GM21526 (cell line): ENCODE measurements at regions not wholly inside any gene's neighbourhood (a gene's known extent, or its start where the extent isn't known, plus 50 kb on each side); places are given as distances from the start of the nearest gene placed in this dataset.

ENCODE experiments used
- ATAC-seq: cut with Tn5 transposase; IDR thresholded peaks from one replicate; pipeline ENCODE4 v1.9.1; 2021; ENCODE audit warnings: moderate library complexity; ENCODE audit not compliant: unreplicated experiment, low FRiP score

DNA sequence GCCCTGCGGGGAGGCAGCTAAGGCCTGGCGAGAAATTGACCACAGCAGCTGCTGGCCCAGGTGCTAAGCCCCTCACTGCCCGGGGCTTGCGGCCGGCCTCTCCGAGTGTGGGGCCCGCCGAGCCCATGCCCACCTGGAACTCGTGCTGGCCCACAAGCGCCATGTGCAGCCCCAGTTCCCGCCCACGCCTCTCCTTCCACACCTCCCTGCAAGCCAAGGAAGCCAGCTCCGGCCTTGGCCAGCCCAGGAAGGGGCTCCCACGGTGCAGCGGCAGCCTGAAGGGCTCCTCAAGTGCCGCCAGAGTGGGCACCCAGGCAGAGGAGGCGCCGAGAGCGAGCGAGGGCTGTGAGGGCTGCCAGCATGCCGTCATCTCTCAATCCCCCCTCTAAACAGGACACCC is 304.6 kb upstream of the FAM98A start:
- no peak for ATAC-seq

DNA sequence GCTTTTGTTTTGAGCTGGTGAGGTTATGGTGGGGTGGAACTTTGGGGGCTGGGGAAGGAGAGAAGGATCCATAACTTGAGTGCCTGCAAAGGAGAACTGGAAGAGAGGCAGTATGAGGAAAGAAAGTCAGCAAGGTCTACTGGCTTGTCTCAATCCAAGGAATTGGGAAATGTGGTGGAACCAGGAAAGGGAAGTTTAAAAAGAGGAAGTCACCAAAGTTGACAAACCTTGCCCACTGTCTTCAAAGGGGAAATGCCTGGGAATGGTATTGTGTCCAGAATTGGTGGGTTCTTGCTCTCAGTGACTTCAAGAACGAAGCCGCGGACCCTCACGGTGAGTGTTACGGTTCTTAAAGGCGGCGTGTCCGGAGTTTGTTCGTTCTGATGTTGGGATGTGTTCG is 304.1 kb upstream of the FAM98A start:
- no peak for ATAC-seq

DNA sequence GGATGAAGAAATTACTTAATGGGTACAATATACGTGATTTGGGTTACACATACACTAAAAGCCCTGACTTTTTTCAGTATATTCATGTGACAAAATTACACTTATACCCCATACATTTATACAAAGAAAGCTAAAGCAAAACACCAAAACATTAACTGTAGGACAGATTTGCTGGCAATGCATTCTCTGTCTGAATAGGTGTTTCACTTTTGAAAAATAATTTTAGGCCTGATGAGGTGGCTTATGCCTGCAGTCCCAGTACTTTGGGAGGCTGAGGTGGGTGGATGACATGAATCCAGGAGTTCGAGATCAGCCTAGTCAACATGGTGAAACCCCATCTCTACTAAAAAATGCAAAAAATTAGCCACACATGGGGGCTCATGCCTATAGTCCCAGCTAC is 301.5 kb upstream of the FAM98A start:
- ATAC-seq, result no peak

DNA sequence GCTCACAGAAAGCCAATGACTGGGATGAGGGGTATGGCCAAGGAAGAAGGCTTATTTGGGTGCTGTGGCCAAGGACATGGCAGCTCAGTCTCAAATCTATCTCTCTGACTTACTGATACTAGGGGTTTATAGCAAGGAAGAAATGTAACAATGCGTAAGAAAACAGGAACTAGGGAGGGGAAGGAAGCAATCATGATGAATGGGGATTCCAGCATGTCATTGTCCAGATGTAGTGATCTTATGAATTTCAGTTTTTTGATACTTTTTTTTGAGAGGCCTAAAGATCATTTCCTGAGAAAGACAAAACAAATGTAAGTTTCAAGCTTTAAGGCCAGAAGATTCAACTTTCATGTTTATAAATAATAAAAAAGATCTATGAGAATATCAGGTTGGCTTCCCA is 298.6 kb upstream of the FAM98A start:
- ATAC-seq, result no peak

DNA sequence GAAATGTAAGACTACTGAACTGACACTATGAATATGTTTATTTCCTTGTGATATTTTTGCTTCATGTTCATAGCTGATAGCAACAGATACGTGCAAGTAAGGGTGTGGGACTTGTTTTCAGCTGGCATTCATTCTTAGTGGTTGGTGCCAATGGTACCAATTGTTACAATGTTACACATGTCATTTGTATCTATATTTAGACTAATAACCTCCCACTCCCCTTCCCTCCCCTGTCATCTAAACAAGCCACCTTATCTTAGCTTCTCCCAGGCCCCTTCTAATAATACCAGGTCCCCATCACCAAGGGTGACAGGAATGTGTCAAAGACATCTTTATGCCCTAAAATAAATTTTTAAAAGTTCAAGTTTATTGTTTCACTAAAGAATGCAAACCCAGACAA is 294.7 kb upstream of the FAM98A start:
- ATAC-seq, result no peak

DNA sequence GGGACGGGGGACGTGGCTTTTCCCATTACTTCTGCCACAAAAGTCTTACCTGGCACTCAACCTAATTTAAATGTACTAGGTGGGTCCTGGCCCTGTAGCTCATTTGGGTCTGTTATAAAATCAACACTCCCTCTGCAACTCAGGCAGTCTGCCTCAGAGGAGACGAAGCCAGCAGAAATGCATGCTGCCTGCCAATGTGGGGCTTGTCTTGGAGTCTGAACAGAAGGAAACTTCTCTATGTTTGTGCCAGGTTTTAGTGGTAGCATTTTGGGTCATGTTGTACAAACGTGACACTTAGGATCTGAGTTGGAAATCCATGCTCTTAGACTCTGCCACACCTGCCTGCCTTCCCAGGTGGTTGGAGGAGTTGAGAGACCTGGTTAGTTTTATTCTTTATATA is 292.5 kb upstream of the FAM98A start:
- no peak for ATAC-seq

DNA sequence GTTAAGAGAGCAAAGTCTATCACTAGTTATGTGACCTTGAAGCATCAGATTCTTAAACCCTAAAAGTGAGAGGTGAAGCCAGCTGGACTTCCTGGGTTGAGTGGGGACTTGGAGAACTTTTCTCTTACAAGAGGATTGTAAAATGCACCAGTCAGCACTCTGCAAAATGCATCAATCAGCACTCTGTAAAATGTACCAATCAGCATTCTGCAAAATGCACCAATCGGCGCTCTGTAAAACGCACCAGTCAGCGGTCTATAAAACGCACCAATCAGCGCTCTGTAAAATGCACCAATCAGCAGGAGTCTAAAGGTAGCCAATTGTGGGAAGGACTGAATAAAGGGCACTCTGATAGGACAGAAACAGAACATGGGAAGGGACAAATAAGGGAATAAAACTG is 291.6 kb upstream of the FAM98A start:
- no peak for ATAC-seq

DNA sequence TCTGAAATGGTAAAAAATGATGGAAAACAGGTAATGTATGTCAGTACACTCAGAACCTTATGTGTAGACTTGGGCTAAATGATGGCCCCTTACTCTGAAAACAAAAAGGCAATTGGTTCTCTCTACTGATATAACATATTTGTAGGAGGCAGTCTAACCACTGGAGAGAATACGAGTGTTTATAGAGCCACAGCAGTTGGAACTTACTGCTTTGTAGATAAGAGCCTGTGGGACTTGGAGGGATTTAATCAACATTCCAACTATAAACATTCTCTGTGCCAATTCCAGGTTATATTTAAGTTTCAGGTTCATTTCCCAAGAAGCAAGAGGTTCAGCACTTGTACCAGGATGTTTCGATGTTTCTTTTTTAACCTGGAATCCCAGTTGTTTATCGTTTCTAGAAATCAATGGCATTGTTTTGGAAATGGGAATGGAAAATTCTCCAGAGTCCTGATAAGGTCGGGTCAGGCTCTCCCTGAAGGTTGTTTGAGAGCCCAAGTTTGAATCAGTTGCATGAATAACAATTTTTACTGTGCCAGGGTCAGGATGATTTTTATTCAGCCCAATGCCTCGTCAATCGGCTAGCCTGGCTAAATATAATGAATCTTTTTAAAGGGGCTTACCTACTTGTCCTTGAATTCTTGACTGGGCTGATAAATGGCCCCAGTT is 278.4 kb upstream of the FAM98A start:
- no peak for ATAC-seq

DNA sequence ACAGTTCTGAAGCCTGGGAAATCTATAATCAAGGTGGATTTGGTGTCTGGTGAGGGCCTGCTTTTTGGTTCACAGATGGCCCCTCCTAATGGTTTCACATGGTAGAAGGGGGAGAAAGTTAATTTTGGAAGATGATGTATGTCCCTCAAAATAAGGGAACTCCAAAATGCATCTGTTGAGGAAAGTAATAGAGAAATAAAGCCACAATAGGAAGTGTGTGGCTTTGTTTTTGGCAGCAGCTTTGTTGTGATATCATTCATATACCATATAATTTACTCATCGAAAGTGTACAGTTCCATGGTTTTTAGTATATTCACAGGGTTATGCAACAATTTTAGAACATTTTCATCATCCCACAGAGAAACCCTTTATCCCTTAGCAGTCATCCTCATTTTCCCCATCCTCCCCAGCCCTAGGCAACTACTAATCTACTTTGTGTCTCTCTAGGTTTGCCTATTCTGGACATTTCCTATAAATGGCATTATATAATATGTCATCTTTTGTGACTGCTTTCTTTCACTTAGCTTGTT is 274.0 kb upstream of the FAM98A start:
- ATAC-seq, result no peak

DNA sequence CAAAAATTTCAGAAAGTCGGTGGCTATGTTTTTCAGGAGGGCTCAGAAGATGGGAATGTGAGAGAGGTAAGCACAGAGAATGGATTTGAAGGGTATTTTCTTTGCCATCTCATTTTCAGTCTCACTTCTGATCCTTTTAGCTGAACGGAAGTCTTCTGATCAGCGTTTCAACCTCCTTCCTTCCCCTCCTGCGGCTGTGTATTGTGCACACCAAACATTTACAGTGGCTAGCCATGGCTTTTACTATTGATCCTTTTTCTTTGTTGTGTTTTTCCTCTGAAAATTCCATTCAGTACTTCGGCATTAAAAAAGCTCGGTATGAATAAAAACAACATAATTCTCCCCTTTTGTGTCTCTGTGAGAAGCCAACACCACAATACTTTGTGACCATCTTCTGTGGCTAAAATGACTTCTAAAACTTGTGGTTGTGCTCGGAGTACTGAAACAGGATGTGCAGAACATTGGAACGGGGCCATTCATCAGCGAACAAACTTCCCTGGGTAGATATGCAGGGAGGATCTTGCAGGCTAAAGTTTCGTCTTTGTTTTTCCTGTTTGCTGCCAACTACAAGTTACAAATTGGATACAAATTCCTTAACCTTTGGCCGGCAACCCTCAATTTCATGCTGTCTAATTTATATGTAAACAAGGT is 260.8 kb upstream of the FAM98A start:
- ATAC-seq, result no peak

DNA sequence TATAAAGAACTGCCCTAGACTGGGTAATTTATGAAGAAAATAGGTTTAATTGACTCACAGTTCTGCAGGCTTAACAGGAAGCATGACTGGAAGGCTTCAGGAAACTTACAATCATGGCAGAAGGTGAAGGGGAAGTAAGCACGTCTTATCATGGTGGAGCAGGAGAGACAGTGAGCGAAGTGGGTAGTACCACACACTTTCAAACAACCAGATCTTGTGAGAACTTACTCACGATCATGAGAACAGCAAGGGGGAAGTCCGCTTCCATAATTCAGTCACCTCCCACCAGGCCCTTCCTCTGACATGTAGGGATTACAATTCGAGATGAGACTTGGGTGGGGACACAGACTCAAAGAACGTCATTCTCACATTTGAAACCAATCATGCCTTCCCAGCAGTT is 260.1 kb upstream of the FAM98A start:
- no peak for ATAC-seq

DNA sequence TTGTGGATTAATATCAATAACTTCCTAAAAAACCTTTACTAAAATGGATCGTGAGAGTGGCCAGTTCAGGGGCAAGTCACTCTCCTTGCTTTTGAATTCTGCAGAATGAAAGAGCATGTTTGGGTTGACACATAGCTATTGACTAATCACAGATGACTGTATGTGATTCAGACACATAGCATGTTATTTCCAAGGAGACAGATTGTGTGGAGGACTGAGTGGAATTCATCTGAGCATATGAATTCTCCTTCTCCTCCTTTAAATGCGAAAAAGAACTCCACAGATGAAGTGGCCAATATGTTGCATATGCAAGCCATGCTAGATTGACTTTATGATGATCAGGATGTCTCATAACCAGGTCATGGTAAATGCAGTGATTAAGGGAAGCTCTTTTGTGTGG is 249.4 kb upstream of the FAM98A start:
- no peak for ATAC-seq

DNA sequence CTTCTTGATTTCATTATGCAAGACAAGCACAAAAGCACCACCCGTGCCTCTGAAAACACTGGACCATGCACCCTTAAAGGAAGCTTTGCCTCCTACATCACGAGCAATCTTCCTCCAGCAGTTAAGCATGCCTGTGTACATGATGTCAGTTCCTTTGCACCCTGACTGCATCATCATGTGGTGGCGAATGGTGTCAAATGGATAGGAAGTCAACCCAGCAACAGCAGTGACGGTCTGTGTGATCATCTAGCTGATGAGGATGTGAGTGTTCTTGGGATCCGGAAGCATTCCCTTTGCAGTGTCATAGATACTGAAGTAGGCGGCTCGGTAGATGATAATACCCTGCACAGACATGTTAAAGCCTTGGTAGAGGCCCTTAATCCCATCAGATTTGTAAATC is 240.7 kb upstream of the FAM98A start:
- no peak for ATAC-seq

DNA sequence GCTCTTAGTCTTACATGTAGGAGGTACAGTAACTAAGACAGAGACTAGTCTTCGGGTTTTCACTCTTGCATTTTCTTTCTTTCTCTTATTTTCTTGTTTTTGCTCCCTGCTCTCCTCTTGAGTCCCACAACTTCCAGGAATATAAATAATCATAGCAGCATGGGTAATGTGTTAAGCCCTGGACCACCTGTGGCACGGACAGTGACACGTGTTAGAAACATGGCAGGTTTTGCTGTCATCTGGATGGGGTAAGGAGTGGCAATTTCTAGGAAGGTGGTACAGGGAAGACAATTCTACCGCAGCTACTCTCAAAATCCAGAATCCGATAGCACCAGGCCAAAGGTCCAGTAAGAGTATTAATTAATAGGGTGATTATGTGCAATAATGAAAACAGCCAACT is 237.5 kb upstream of the FAM98A start:
- ATAC-seq, result no peak

DNA sequence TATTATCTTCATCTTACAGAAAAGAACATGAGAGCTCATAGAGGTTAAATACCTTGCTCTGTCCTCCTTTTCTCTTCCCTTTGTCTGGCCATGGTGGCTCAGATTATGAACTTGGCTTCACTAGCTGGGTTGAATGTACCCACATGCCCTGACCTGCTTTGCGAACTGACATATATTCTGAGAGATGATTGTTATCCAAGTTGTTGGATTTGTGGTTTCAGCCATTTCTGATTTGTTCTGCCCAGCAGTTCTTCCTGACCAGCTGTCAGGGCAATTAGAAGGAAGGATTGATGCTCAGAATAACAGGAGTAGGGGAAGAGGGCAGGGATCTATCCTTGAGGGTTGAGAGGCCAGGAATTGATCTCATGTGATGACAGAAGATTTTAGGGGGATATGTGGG is 236.8 kb upstream of the FAM98A start:
- ATAC-seq, result no peak

DNA sequence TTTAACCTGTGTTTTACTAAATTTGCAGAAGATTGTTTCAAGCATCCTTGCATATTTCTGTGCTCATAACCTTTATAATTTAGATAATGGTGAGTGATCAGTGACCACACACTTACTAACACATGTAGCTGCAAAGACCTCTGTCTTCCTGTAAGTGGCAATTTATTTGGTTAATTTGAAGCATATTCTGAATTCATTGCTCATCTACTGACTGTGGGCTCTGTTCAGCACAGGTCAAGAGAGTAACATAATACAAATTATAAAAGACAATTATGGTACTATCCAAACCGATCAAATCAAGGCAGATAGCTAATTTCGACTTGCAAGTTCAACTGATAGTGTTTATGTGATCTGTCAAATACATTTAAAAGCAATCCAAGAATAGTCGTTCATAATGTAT is 223.9 kb upstream of the FAM98A start:
- ATAC-seq, result no peak

DNA sequence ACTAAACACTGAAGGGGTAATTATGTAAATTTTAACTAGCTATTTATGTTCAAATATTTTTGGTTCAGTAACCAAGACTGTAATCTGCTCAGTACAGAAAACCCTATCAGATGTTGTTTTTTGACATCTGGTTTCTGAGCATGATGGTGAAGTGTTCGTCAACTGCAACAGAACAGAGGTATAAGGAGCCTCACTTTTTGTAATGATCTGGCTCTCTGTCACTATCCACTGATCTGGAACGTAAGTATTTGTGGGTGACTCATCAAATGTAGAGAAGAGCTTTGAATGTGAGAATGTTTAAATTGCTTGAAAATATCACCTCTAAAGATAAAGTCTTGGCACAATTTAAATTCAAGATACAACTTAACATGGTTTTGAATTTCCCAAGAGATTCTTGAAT is 213.6 kb upstream of the FAM98A start:
- ATAC-seq, result no peak

DNA sequence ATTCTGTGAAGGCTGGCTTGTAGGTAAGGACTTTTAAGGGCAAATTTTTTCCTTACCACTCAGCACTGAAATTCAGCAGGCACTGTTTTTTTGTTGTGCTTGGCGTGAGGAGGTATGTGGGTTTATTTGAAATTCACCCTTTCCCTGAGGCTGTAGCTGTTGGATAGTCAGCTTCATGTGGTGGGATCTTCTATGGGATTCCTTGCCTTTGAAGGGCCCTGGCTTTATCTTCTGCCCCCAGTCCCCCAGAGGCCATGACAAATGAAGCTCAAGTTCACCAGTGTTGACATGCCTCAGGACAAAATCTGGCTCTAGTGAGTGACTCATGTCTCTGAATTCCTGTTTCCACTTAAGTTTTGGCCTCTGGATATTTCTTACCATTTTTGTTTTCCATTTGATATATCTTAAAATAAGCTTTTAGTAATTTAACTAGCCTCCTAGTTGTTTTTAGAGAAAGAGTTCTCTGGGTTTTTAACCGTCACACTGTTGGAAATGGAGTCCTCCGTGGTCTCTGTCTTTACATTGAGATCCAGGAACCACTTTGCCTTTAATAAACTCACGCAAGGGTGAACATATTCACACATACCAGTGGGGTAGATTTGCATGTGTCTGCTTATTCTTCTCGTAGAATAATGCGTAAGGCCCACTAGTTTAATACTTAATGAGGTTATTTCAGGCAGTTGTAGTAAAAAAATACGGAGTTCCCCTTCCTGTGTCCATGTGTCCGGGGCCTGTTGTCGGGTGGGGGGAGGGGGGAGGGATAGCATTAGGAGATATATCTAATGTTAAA is 211.1 kb upstream of the FAM98A start:
- ATAC-seq, result no peak

DNA sequence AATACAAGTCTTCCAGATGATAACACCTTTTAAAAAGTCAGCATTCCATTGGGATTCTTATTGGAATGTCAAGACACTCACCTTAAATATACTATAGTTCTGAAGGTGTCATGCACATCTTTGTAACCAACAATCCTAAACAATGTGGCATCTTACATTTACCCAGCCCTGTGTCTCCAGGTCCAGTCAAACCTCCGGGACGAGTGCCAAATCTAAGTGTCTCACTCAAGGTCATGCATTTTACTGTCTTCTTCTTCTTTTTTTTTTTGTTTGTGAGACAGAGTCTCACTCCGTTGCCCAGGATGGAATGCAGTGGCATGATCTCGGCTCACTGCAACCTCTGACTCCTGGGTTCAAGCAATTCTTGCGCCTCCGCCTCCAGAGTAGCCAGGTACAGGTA is 206.9 kb upstream of the FAM98A start:
- ATAC-seq, result no peak

DNA sequence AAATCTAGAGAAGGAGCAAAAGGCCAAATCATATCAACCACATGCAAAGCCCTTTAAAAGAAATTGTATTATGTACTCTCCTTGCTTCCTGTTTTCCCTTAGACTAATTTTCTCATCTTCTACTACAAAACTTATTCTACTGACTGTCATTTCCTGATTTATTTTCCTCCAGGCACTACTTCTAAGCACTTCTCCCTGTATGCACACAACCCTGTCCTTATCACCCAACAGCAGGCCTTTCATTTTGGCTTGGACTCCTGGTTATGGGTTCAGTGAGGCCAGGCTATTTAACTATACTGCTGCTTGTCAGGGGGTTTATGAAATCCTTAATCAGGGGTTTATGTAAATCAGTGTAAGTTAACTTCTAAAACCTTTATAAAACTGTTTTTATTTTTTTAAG is 205.1 kb upstream of the FAM98A start:
- no peak for ATAC-seq

DNA sequence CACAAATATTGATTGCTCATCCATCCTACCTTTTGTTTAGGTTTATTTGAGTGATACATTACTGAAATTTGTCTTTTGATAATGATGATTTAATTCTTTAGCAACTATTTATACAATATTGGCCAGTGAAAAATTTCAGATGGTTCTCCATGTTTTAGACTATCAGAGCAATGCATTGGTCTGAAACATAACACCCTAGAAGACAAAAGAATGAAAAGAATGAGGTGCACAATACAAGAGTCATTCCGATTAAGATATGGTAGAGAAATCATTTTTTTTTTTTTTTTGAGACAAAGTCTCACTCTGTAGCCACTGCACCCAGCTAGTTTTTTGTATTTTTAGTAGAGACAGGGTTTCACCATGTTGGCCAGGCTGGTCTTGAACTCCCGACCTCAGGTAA is 197.4 kb upstream of the FAM98A start:
- ATAC-seq, result no peak

DNA sequence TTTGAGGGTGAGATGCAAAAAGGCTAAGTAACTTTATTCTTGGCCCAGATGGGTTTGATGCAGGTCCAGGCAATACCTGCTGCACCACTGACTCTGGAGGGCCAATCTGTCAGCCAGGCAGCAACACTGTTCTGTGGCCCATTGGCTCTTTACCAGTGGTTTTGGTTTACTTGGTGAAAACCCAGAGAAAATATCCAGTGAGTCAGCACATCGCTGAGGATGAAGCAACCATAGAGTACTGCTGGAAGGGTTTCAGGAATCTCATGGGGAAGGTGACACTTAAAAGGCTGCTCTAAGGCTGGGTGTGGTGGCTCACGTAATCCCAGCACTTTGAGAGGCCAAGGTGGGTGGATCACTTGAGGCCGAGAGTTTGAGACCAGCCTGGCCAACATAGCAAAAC is 192.5 kb upstream of the FAM98A start:
- ATAC-seq, result no peak
